ENCODE measurements at regions not wholly inside any gene's neighbourhood (a gene's known extent, or its start where the extent isn't known, plus 50 kb on each side); places are given as distances from the start of the nearest gene placed in this dataset.

GRCh38 chr5:144958002-144958401 lies 787.3 kb downstream of the KCTD16 start:
- no peaks in the 10 kb centered on the region for H3K27me3 ChIP-seq (ENCODE audit: insufficient read depth, low read length)
- H3K79me1 ChIP-seq (ENCODE audit: low read length), result no peaks in the 10 kb centered on the region

GRCh38 chr5:144950996-144951395 lies 780.3 kb downstream of the KCTD16 start:
- Histone ChIP-seq H3K36me3 (ENCODE audit: control insufficient read depth in 1 of 2, insufficient read depth in 2 of 2, low read length in 2 of 2) (no peaks in the 10 kb centered on the region), H3K9ac (ENCODE audit: low read length) (no peak overlapping the region), H2AFZ (ENCODE audit: insufficient read depth, low read length, poor library complexity) (no peak overlapping the region), H4K91ac (ENCODE audit: low read depth, low read length) (no peak overlapping the region), H3K9me3 (ENCODE audit: insufficient read depth, low read depth, low read length) (no peaks in the 10 kb centered on the region), H4K12ac (ENCODE audit: low read depth, low read length) (no peak overlapping the region), H2BK12ac (ENCODE audit: low read length) (no peak overlapping the region), H3K18ac (ENCODE audit: low read length) (no peak overlapping the region), H2AK5ac (ENCODE audit: low read length) (no peak overlapping the region), H3K4me1 (ENCODE audit: control insufficient read depth in 1 of 2, insufficient read depth in 2 of 2, low read length in 2 of 2) (no peaks in the 10 kb centered on the region), H3K4me3 (ENCODE audit: low read depth, low read length) (no peak overlapping the region), H3K23ac (ENCODE audit: low read length) (no peak overlapping the region), H3K79me1 (ENCODE audit: low read length) (no peaks in the 10 kb centered on the region), H3K14ac (ENCODE audit: low read length) (no peak overlapping the region), H2BK120ac (ENCODE audit: insufficient read depth, low read length, poor library complexity) (no peak overlapping the region), H3K27me3 (ENCODE audit: insufficient read depth, low read length) (no peaks in the 10 kb centered on the region), H3K4ac (ENCODE audit: low read depth, low read length) (no peak overlapping the region), H3K27ac (ENCODE audit: low read depth, low read length) (no peak overlapping the region), H2BK5ac (ENCODE audit: low read depth, low read length, poor library complexity) (no peak overlapping the region), H3K4me2 (ENCODE audit: low read length) (no peak overlapping the region), H4K8ac (ENCODE audit: low read depth, low read length) (no peak overlapping the region), H3K79me2 (ENCODE audit: control insufficient read depth, insufficient read depth, low read length, poor library complexity) (no peaks in the 10 kb centered on the region)
- no CpG with 5 or more reads among the region's 2 CpGs for WGBS (ENCODE audit: extremely low coverage, insufficient coverage, insufficient read length)
- no peak for DNase-seq

More at GRCh38 chr5:144958002-144958401, 787.3 kb downstream of the KCTD16 start:
- Histone ChIP-seq H2BK5ac (ENCODE audit: low read depth, low read length, poor library complexity) (no peak overlapping the region), H4K91ac (ENCODE audit: low read depth, low read length) (no peak overlapping the region), H3K14ac (ENCODE audit: low read length) (no peak overlapping the region), H2AK5ac (ENCODE audit: low read length) (no peak overlapping the region), H4K8ac (ENCODE audit: low read depth, low read length) (no peak overlapping the region), H2AFZ (ENCODE audit: insufficient read depth, low read length, poor library complexity) (no peak overlapping the region), H3K23ac (ENCODE audit: low read length) (no peak overlapping the region), H3K4ac (ENCODE audit: low read depth, low read length) (no peak overlapping the region), H3K27ac (ENCODE audit: low read depth, low read length) (no peak overlapping the region), H3K9ac (ENCODE audit: low read length) (no peak overlapping the region), H3K4me3 (ENCODE audit: low read depth, low read length) (no peak overlapping the region), H4K12ac (ENCODE audit: low read depth, low read length) (no peak overlapping the region), H3K79me2 (ENCODE audit: control insufficient read depth, insufficient read depth, low read length, poor library complexity) (no peaks in the 10 kb centered on the region), H2BK120ac (ENCODE audit: insufficient read depth, low read length, poor library complexity) (no peak overlapping the region), H3K4me2 (ENCODE audit: low read length) (no peak overlapping the region), H3K18ac (ENCODE audit: low read length) (no peak overlapping the region), H3K36me3 (ENCODE audit: control insufficient read depth in 1 of 2, insufficient read depth in 2 of 2, low read length in 2 of 2) (no peaks in the 10 kb centered on the region), H3K9me3 (ENCODE audit: insufficient read depth, low read depth, low read length) (no peaks in the 10 kb centered on the region), H2BK12ac (ENCODE audit: low read length) (no peak overlapping the region), H3K4me1 (ENCODE audit: control insufficient read depth in 1 of 2, insufficient read depth in 2 of 2, low read length in 2 of 2) (no peaks in the 10 kb centered on the region)
- no CpG with 5 or more reads among the region's 1 CpG for WGBS (ENCODE audit: extremely low coverage, insufficient coverage, insufficient read length)
- no peak for DNase-seq

- Histone ChIP-seq H3K14ac (ENCODE audit: low read length) (no peak overlapping the region), H3K79me1 (ENCODE audit: low read length) (no peaks in the 10 kb centered on the region)
- no peak for DNase-seq
Observed at GRCh38 chr5:144947023-144947422, 776.4 kb downstream of the KCTD16 start.

GRCh38 chr5:144945503-144945902 lies 774.8 kb downstream of the KCTD16 start:
- no peak overlapping the region for H2BK120ac ChIP-seq (ENCODE audit: insufficient read depth, low read length, poor library complexity)
- H4K91ac ChIP-seq (ENCODE audit: low read depth, low read length), result no peak overlapping the region
- no peak overlapping the region for H2BK5ac ChIP-seq (ENCODE audit: low read depth, low read length, poor library complexity)
- no peak for DNase-seq
- no peak overlapping the region for H3K23ac ChIP-seq (ENCODE audit: low read length)
- H3K18ac ChIP-seq (ENCODE audit: low read length), result no peak overlapping the region
- no peaks in the 10 kb centered on the region for H3K27me3 ChIP-seq (ENCODE audit: insufficient read depth, low read length)
- H3K9ac ChIP-seq (ENCODE audit: low read length), result no peak overlapping the region
- H3K9me3 ChIP-seq (ENCODE audit: insufficient read depth, low read depth, low read length), result no peaks in the 10 kb centered on the region
- H3K4ac ChIP-seq (ENCODE audit: low read depth, low read length), result no peak overlapping the region
- WGBS (ENCODE audit: extremely low coverage, insufficient coverage, insufficient read length), result no CpG with 5 or more reads among the region's 2 CpGs
- H3K4me3 ChIP-seq (ENCODE audit: low read depth, low read length), result no peak overlapping the region
- no peak overlapping the region for H4K8ac ChIP-seq (ENCODE audit: low read depth, low read length)
- no peaks in the 10 kb centered on the region for H3K79me2 ChIP-seq (ENCODE audit: control insufficient read depth, insufficient read depth, low read length, poor library complexity)
- no peaks in the 10 kb centered on the region for H3K36me3 ChIP-seq (ENCODE audit: control insufficient read depth in 1 of 2, insufficient read depth in 2 of 2, low read length in 2 of 2)
- H3K4me2 ChIP-seq (ENCODE audit: low read length), result no peak overlapping the region
- H3K14ac ChIP-seq (ENCODE audit: low read length), result no peak overlapping the region
- no peaks in the 10 kb centered on the region for H3K79me1 ChIP-seq (ENCODE audit: low read length)
- no peaks in the 10 kb centered on the region for H3K4me1 ChIP-seq (ENCODE audit: control insufficient read depth in 1 of 2, insufficient read depth in 2 of 2, low read length in 2 of 2)
- H4K12ac ChIP-seq (ENCODE audit: low read depth, low read length), result no peak overlapping the region
- H3K27ac ChIP-seq (ENCODE audit: low read depth, low read length), result no peak overlapping the region
- H2AK5ac ChIP-seq (ENCODE audit: low read length), result no peak overlapping the region
- H2AFZ ChIP-seq (ENCODE audit: insufficient read depth, low read length, poor library complexity), result no peak overlapping the region
- H2BK12ac ChIP-seq (ENCODE audit: low read length), result no peak overlapping the region

More at GRCh38 chr5:144947023-144947422, 776.4 kb downstream of the KCTD16 start:
- no peak overlapping the region for H2BK5ac ChIP-seq (ENCODE audit: low read depth, low read length, poor library complexity)
- no peak overlapping the region for H2AFZ ChIP-seq (ENCODE audit: insufficient read depth, low read length, poor library complexity)
- no peak overlapping the region for H3K9ac ChIP-seq (ENCODE audit: low read length)
- no peaks in the 10 kb centered on the region for H3K9me3 ChIP-seq (ENCODE audit: insufficient read depth, low read depth, low read length)
- H2BK12ac ChIP-seq (ENCODE audit: low read length), result no peak overlapping the region
- H3K18ac ChIP-seq (ENCODE audit: low read length), result no peak overlapping the region
- no peaks in the 10 kb centered on the region for H3K36me3 ChIP-seq (ENCODE audit: control insufficient read depth in 1 of 2, insufficient read depth in 2 of 2, low read length in 2 of 2)
- WGBS (ENCODE audit: extremely low coverage, insufficient coverage, insufficient read length), result no CpG with 5 or more reads among the region's 2 CpGs
- H4K8ac ChIP-seq (ENCODE audit: low read depth, low read length), result no peak overlapping the region
- H3K4me1 ChIP-seq (ENCODE audit: control insufficient read depth in 1 of 2, insufficient read depth in 2 of 2, low read length in 2 of 2), result no peaks in the 10 kb centered on the region
- no peaks in the 10 kb centered on the region for H3K27me3 ChIP-seq (ENCODE audit: insufficient read depth, low read length)
- H4K91ac ChIP-seq (ENCODE audit: low read depth, low read length), result no peak overlapping the region
- no peak overlapping the region for H4K12ac ChIP-seq (ENCODE audit: low read depth, low read length)
- H3K27ac ChIP-seq (ENCODE audit: low read depth, low read length), result no peak overlapping the region
- H3K23ac ChIP-seq (ENCODE audit: low read length), result no peak overlapping the region
- H3K4ac ChIP-seq (ENCODE audit: low read depth, low read length), result no peak overlapping the region
- H3K79me2 ChIP-seq (ENCODE audit: control insufficient read depth, insufficient read depth, low read length, poor library complexity), result no peaks in the 10 kb centered on the region
- no peak overlapping the region for H3K4me2 ChIP-seq (ENCODE audit: low read length)
- H2BK120ac ChIP-seq (ENCODE audit: insufficient read depth, low read length, poor library complexity), result no peak overlapping the region
- H3K4me3 ChIP-seq (ENCODE audit: low read depth, low read length), result no peak overlapping the region
- no peak overlapping the region for H2AK5ac ChIP-seq (ENCODE audit: low read length)

Data from trophoblast cell (in vitro differentiated cells and primary cell).